Mesenchymal stem cell (in vitro differentiated cells and primary cell): ENCODE measurements at regions not wholly inside any gene's neighbourhood (a gene's known extent, or its start where the extent isn't known, plus 50 kb on each side); places are given as distances from the start of the nearest gene placed in this dataset.

ENCODE experiments used
- DNase-seq: peaks from one replicate; pipeline ENCODE4 v3.0.0-alpha.2; 2013
- H2AFZ ChIP-seq: one replicate; pipeline ENCODE4 v1.6.1; 2013; ENCODE audit warnings: low read depth, mild to moderate bottlenecking, control low read depth, inconsistent platforms, low read length, moderate library complexity
- H2AK5ac ChIP-seq: 2 replicates; pipeline ENCODE4 v1.6.1; 2013; ENCODE audit warnings: low read length, moderate library complexity, mild to moderate bottlenecking, inconsistent platforms; ENCODE audit not compliant: severe bottlenecking
- H2BK120ac ChIP-seq: one replicate; pipeline ENCODE4 v1.6.1; 2013; ENCODE audit warnings: low read depth, mild to moderate bottlenecking, inconsistent platforms, low read length, moderate library complexity
- H2BK12ac ChIP-seq, 2 experiments: one replicate each; pipeline ENCODE4 v1.6.1; 2013; ENCODE audit warnings: inconsistent platforms in 2 of 2, low read length in 2 of 2, mild to moderate bottlenecking in 2 of 2, moderate library complexity in 2 of 2, control low read depth in 1 of 2
- H2BK15ac ChIP-seq: one replicate; pipeline ENCODE4 v1.6.1; 2013; ENCODE audit warnings: mild to moderate bottlenecking, low read depth, inconsistent platforms; ENCODE audit not compliant: poor library complexity, severe bottlenecking
- H2BK5ac ChIP-seq: 2 replicates; pipeline ENCODE4 v1.6.1; 2013; ENCODE audit warnings: low read depth, mild to moderate bottlenecking, low read length, control low read depth, inconsistent platforms; ENCODE audit not compliant: poor library complexity, severe bottlenecking
- H3K14ac ChIP-seq, 2 experiments: one replicate each; pipeline ENCODE4 v1.6.1; 2013; ENCODE audit warnings: inconsistent platforms in 2 of 2, low read length in 2 of 2, control low read depth in 1 of 2, mild to moderate bottlenecking in 1 of 2, moderate library complexity in 1 of 2
- H3K18ac ChIP-seq, 2 experiments: one replicate each; pipeline ENCODE4 v1.6.1; 2013; ENCODE audit warnings: inconsistent platforms in 2 of 2, low read length in 2 of 2, control low read depth in 1 of 2, low read depth in 1 of 2, mild to moderate bottlenecking in 1 of 2
- H3K23ac ChIP-seq, 2 experiments: one replicate each; pipeline ENCODE4 v1.6.1; 2013; ENCODE audit warnings: inconsistent platforms in 2 of 2, low read length in 2 of 2, mild to moderate bottlenecking in 2 of 2, moderate library complexity in 2 of 2, control low read depth in 1 of 2
- H3K27ac ChIP-seq: 2 replicates; pipeline ENCODE4 v1.5.1; 2013; ENCODE audit warnings: mild to moderate bottlenecking, moderate library complexity, low read length, control low read depth, inconsistent platforms; ENCODE audit not compliant: poor library complexity, severe bottlenecking
- H3K27me3 ChIP-seq, 2 experiments: 2 replicates each; pipeline versions ENCODE4 v1.6.1 to v1.7.0; 2013; ENCODE audit warnings: low read length in 2 of 2, mild to moderate bottlenecking in 2 of 2, moderate library complexity in 2 of 2, control low read depth in 1 of 2, inconsistent platforms in 1 of 2; ENCODE audit not compliant: control insufficient read depth in 1 of 2, insufficient read depth in 1 of 2
- H3K36me3 ChIP-seq, 2 experiments: 2 replicates each; pipeline versions ENCODE4 v1.6.1 to v1.7.0; 2013; ENCODE audit warnings: low read length in 2 of 2, control low read depth in 1 of 2, inconsistent platforms in 1 of 2, low read depth in 1 of 2, mild to moderate bottlenecking in 1 of 2; ENCODE audit not compliant: insufficient read depth in 2 of 2, control insufficient read depth in 1 of 2
- H3K4ac ChIP-seq, 2 experiments: one replicate each; pipeline ENCODE4 v1.6.1; 2013; ENCODE audit warnings: inconsistent platforms in 2 of 2, low read length in 2 of 2, mild to moderate bottlenecking in 2 of 2, moderate library complexity in 2 of 2, control low read depth in 1 of 2, low read depth in 1 of 2
- H3K4me1 ChIP-seq: 2 replicates; pipeline ENCODE4 v1.6.1; 2013; ENCODE audit warnings: low read depth, low read length, control low read depth; ENCODE audit not compliant: control insufficient read depth, insufficient read depth
- H3K4me2 ChIP-seq: 2 replicates; pipeline ENCODE4 v1.6.1; 2013; ENCODE audit warnings: low read length, mild to moderate bottlenecking, inconsistent platforms; ENCODE audit not compliant: poor library complexity, severe bottlenecking
- H3K4me3 ChIP-seq, 2 experiments: 2 replicates each; pipeline versions ENCODE4 v1.5.1 to v1.7.0; 2013; ENCODE audit warnings: low read length in 2 of 2, mild to moderate bottlenecking in 2 of 2, control low read depth in 1 of 2, low read depth in 1 of 2; ENCODE audit not compliant: insufficient read depth in 1 of 2
- H3K79me1 ChIP-seq: replicated peaks from 2 replicates; pipeline ENCODE4 v1.6.1; 2013; ENCODE audit warnings: mild to moderate bottlenecking, control low read depth, low read length, inconsistent platforms; ENCODE audit not compliant: poor library complexity, severe bottlenecking
- H3K9ac ChIP-seq: 2 replicates; pipeline ENCODE4 v1.7.0; 2013; ENCODE audit warnings: mild to moderate bottlenecking, low read length, moderate library complexity
- H3K9me3 ChIP-seq: 2 replicates; pipeline ENCODE4 v1.7.0; 2013; ENCODE audit warnings: mild to moderate bottlenecking, low read length; ENCODE audit not compliant: control insufficient read depth
- H4K8ac ChIP-seq: one replicate; pipeline ENCODE4 v1.6.1; 2013; ENCODE audit warnings: inconsistent platforms, mild to moderate bottlenecking, low read length, moderate library complexity
- H4K91ac ChIP-seq: one replicate; pipeline ENCODE4 v1.6.1; 2013; ENCODE audit warnings: mild to moderate bottlenecking, low read length, inconsistent platforms
- WGBS: methylation state at CpG from one replicate; pipeline ENCODE4 v1.1.7; 2013; ENCODE audit warnings: mixed read lengths; 5-methylcytosine and 5-hydroxymethylcytosine counted together

- Histone ChIP-seq H4K8ac (no peak overlapping the region), H2BK12ac (no peak overlapping the region), H3K36me3 (no peaks in the 10 kb centered on the region), H3K27ac (no peak overlapping the region), H3K4me3 (no peak overlapping the region), H3K14ac (no peak overlapping the region), H3K9ac (no peak overlapping the region), H2AFZ (no peak overlapping the region), H2BK120ac (no peak overlapping the region), H3K27me3 (peaks cover 0 to 30% of the 10 kb centered on the region in 2 experiments), H2BK5ac (no peak overlapping the region), H2AK5ac (no peak overlapping the region), H3K4me2 (no peak overlapping the region), H4K91ac (no peak overlapping the region), H3K9me3 (no peaks in the 10 kb centered on the region), H3K4ac (no peak overlapping the region), H3K4me1 (no peaks in the 10 kb centered on the region), H2BK15ac (no peak overlapping the region), H3K18ac (no peak overlapping the region), H3K79me1 (no peaks in the 10 kb centered on the region), H3K23ac (no peak overlapping the region)
- DNase-seq: no peak
- WGBS: 76% methylated on average over 10 of the region's 10 CpGs
These were observed 309.9 kb downstream of the ADGRD1 start for GRCh38 chr12:131263626-131264025.

GRCh38 chr12:131264635-131265034 is 310.9 kb downstream of the ADGRD1 start:
- Histone ChIP-seq H3K18ac (no peak overlapping the region), H3K9ac (no peak overlapping the region), H3K79me1 (no peaks in the 10 kb centered on the region), H3K23ac (no peak overlapping the region), H3K27ac (no peak overlapping the region), H2AFZ (no peak overlapping the region), H3K4me3 (no peak overlapping the region), H2AK5ac (no peak overlapping the region), H2BK12ac (no peak overlapping the region), H4K8ac (no peak overlapping the region), H2BK120ac (no peak overlapping the region), H3K9me3 (no peaks in the 10 kb centered on the region), H3K4ac (no peak overlapping the region), H2BK5ac (no peak overlapping the region), H4K91ac (no peak overlapping the region), H3K14ac (no peak overlapping the region), H3K4me1 (no peaks in the 10 kb centered on the region), H2BK15ac (no peak overlapping the region), H3K27me3 (peaks cover 0 to 30% of the 10 kb centered on the region in 2 experiments), H3K4me2 (no peak overlapping the region), H3K36me3 (no peaks in the 10 kb centered on the region)
- WGBS: 93% methylated on average over 10 of the region's 10 CpGs
- no peak for DNase-seq

- DNase-seq: no peak
- no peak overlapping the region for H3K4ac ChIP-seq
These were observed 313.1 kb downstream of the ADGRD1 start for GRCh38 chr12:131266591-131267467.

GRCh38 chr12:131267576-131267975 is 313.9 kb downstream of the ADGRD1 start:
- Histone ChIP-seq H2BK15ac (no peak overlapping the region), H2AK5ac (no peak overlapping the region), H3K79me1 (no peaks in the 10 kb centered on the region), H3K27me3 (peaks cover 0 to 15% of the 10 kb centered on the region in 2 experiments), H3K18ac (no peak overlapping the region), H3K9me3 (no peaks in the 10 kb centered on the region), H3K9ac (no peak overlapping the region), H3K4ac (no peak overlapping the region), H3K36me3 (no peaks in the 10 kb centered on the region), H3K4me3 (no peak overlapping the region), H3K4me1 (no peaks in the 10 kb centered on the region), H2BK120ac (no peak overlapping the region), H4K91ac (no peak overlapping the region), H2BK12ac (no peak overlapping the region), H3K14ac (no peak overlapping the region), H4K8ac (no peak overlapping the region), H2AFZ (no peak overlapping the region), H3K4me2 (no peak overlapping the region), H3K23ac (no peak overlapping the region), H3K27ac (no peak overlapping the region), H2BK5ac (no peak overlapping the region)
- 94% methylated on average over 3 of the region's 3 CpGs for WGBS
- DNase-seq: no peak

More at GRCh38 chr12:131266591-131267467, 313.1 kb downstream of the ADGRD1 start:
- H3K9me3 ChIP-seq: no peaks in the 10 kb centered on the region
- H4K91ac ChIP-seq: no peak overlapping the region
- no peak overlapping the region for H2AK5ac ChIP-seq
- no peak overlapping the region for H3K14ac ChIP-seq
- H2AFZ ChIP-seq: no peak overlapping the region
- whole genome bisulfite sequencing: 78% methylated on average over 16 of the region's 19 CpGs
- H2BK15ac ChIP-seq: no peak overlapping the region
- H3K9ac ChIP-seq: no peak overlapping the region
- no peak overlapping the region for H4K8ac ChIP-seq
- no peaks in the 10 kb centered on the region for H3K4me1 ChIP-seq
- H2BK5ac ChIP-seq: no peak overlapping the region
- H3K27ac ChIP-seq: no peak overlapping the region
- H3K23ac ChIP-seq: no peak overlapping the region
- no peaks in the 10 kb centered on the region for H3K36me3 ChIP-seq
- no peaks in the 10 kb centered on the region for H3K79me1 ChIP-seq
- no peak overlapping the region for H3K4me2 ChIP-seq
- no peak overlapping the region for H2BK12ac ChIP-seq
- H3K4me3 ChIP-seq: no peak overlapping the region
- H3K27me3 ChIP-seq: peaks cover 0 to 18% of the 10 kb centered on the region in 2 experiments
- H3K18ac ChIP-seq: no peak overlapping the region
- H2BK120ac ChIP-seq: no peak overlapping the region
